GM18951 (cell line): ENCODE measurements at regions not wholly inside any gene's neighbourhood (a gene's known extent, or its start where the extent isn't known, plus 50 kb on each side); places are given as distances from the start of the nearest gene placed in this dataset.

Source experiments
- POLR2A ChIP-seq: IDR thresholded peaks from 4 replicates; pipeline ENCODE4 v1.6.1; 2011; ENCODE audit warnings: mild to moderate bottlenecking; ENCODE audit not compliant: insufficient read length, insufficient read depth; ENCODE audit errors: extremely low read depth
- in situ Hi-C: fragments of 300-500 bp; cut with MboI; formaldehyde crosslinking; loops from one replicate; pipeline ENCODE4 v1.12.0; 2022; ENCODE audit warnings: low sequenced_read_pairs, mixed read lengths, inconsistent platforms; ENCODE audit not compliant: unreplicated experiment

- no peak for TF ChIP-seq POLR2A
- in situ Hi-C loops: no loop called here
These were observed 129.2 kb downstream of the FHDC1 start for GRCh38 chr4:153065276-153065675.

GRCh38 chr4:153067376-153067775, 131.3 kb downstream of the FHDC1 start:
- in situ Hi-C loops: no loop called here
- TF ChIP-seq POLR2A: no peak

GRCh38 chr4:153068751-153069150, 132.6 kb downstream of the FHDC1 start:
- TF ChIP-seq POLR2A: no peak

DNA sequence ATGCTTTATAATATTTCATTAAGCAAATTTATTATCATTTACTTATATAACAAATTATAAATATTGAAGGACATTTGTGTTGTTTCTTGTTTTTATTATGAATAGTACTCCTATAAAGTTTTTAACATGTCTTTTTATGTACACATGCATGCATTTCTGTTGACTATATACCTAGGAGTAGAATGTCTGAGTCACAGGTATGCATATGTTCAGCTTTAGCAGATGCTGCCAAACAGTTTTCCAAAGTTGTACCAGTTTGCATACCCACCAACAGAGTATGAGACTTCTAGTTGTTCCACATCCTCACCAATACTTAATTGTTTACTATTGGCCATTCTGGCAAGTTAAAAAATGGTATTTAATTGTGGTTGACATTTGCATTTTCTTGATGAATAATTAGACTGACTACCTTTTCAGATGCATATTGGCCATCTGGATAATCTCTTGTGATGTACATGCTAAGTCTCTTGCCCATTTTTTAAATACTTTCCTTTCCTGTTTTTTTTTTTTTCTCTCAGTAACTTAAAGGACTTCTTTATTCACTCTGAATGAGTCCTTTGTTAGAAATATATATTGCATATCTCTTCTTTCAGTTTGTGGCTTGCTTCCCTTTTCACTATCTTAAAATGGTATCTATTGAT, 132.2 kb upstream of the TRIM2 start:
- no peak for TF ChIP-seq POLR2A
- in situ Hi-C loops: no loop called here

More at GRCh38 chr4:153068751-153069150, 132.6 kb downstream of the FHDC1 start:
- in situ Hi-C loops: no loop called here

- no peak for TF ChIP-seq POLR2A
- in situ Hi-C loops: no loop called here
These were observed 131.6 kb upstream of the TRIM2 start for GRCh38 chr4:153072661-153073060.

DNA sequence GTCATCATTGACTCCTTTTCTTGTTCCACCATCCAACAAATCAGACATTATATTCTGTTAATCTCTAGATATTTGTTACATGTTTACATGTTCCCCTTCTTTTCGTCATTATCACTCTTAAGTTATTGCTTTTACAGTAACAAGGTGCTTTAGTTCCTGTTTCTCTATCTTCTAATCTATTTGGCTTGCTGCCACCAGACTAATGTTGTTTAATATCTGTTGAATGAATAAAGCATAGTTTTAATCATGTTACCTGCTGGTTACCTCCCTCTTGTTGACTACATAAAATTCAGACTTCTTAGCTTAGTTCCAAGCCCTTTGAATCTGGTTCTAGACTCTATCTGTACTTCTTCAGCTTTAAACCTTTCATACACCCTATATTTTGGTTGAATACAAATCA, 129.8 kb upstream of the TRIM2 start:
- no peak for TF ChIP-seq POLR2A
- in situ Hi-C loops: no loop called here

DNA sequence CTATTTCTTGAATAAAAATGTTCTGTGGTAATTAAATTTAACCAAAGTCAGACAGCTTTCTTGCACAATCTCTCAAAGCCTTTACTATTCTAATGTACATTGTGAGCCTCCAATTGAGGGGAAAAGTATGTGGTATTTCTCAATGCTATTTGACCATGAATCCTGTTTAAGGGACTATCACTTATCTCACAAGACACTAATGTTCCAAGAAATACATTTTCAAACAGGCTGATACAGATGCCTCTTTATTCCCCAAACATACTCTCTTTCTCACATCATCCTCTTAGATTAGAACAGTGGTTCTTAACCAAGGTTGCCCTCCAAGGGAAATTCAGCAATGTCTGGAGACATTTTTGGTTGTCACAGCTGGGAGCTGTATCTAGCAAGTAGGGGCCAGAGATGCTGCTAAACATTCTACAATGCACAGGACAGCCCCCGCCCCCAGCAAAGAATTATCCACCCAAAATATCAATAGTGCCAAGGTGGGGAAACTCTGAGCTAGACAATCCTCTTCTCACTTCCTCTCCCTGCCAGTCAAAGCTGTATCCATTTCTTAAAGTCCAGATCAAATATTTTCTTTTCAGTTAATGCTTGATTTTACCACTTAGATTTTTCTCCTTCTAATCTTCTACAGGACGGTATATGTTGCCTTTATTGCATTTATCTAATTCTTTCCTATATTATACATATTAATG, 129.2 kb upstream of the TRIM2 start:
- in situ Hi-C loops: loop anchor here (25.0 kb wide), 1 partner anchor 238 kb away; no protein-coding TSS in a partner anchor
- no peak for TF ChIP-seq POLR2A

- TF ChIP-seq POLR2A: no peak
- in situ Hi-C loops: loop anchor here (25.0 kb wide), 1 partner anchor 239 kb away; no protein-coding TSS in a partner anchor
These were observed 128.3 kb upstream of the TRIM2 start for GRCh38 chr4:153075836-153076518.

DNA sequence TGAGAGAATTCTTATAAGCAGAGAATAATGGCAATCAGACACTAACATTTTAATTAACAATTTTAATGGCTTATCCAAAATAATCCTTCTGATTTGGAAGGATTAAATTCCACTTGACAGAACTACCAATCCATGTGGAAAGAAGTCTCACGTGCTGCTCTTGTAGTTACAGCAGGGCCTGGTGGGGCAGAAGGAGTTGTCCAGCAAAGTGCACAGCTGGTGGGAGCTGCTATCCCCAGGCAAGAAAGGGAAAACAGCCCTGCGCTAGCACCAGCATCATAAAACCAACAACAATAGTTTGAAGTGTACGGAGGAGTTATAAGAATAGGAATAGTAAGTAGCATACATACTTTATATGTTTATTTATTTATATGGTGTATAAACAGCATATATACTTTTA, 127.4 kb upstream of the TRIM2 start:
- no peak for TF ChIP-seq POLR2A
- in situ Hi-C loops: loop anchor here (25.0 kb wide), 1 partner anchor 240 kb away; no protein-coding TSS in a partner anchor

GRCh38 chr4:153079857-153080391, 124.3 kb upstream of the TRIM2 start:
- TF ChIP-seq POLR2A: no peak
- in situ Hi-C loops: loop anchor here (25.0 kb wide), 1 partner anchor 243 kb away; no protein-coding TSS in a partner anchor

GRCh38 chr4:153081006-153081580, 123.2 kb upstream of the TRIM2 start:
- in situ Hi-C loops: loop anchor here (25.0 kb wide), 1 partner anchor 244 kb away; no protein-coding TSS in a partner anchor
- TF ChIP-seq POLR2A: no peak

GRCh38 chr4:153081693-153082092, 122.5 kb upstream of the TRIM2 start:
- TF ChIP-seq POLR2A: no peak
- in situ Hi-C loops: loop anchor here (25.0 kb wide), 1 partner anchor 244 kb away; no protein-coding TSS in a partner anchor
